Right ventricle myocardium superior (tissue), 1 donor: ENCODE measurements at regions not wholly inside any gene's neighbourhood (a gene's known extent, or its start where the extent isn't known, plus 50 kb on each side); places are given as distances from the start of the nearest gene placed in this dataset. TPM values are rescaled to one million over a fixed set of nuclear protein-coding genes. Genes with fewer than 3 reads are reported as not detected.

Source experiments
- ATAC-seq: fragments of 200-7000 bp; cut with Tn5 transposase; one replicate; pipeline ENCODE4 v1.9.1; 2020; ENCODE audit warnings: mild to moderate bottlenecking; ENCODE audit not compliant: poor library complexity
- DNase-seq: peaks from one replicate; pipeline ENCODE4 v3.0.0-alpha.2; 2020
- intact Hi-C: fragments of 100-400 bp; cut with DNase I; formaldehyde crosslinking; loops from one replicate; pipeline ENCODE4 v1.11.2; 2022
- microRNA-seq: library from miRNA; unstranded; fragments of <30 nt; microRNA quantifications from one replicate; pipeline ENCODE4 v1.2.0, GENCODE V29; 2020
- donor health status: DM: no; HTN: yes; CAD: no; lungs with severe emphysema.

DNA sequence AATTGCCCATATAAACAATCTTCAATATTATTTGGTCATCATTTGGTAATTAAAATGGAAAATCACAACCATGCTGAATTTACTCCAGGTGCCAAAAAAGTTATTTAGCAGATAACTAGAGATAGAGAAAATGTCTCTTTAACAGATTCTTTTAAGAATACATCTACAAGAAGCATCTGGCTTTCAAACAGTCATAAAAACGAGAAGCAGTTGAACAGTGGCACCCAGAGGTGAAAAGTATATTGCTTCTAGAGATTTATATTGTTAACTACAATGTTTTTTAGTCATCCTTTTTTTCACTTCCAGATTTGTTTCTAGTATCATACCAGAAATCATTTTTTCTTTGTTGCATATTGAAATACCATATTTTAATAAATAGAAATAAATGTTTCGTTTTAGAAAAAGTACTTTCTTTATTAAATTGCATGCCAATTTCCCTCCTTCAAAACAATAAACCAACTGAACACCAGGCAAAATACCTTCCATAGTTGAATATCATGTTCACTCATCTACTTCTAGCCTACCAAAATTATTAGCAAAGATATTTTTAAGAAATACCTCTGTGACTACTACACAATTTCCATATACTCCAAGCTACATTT is 65.4 kb upstream of the HNRNPA3 start:
- peak; percentile 67 for ATAC-seq
- intact Hi-C loops = loop anchor here (10.0 kb wide), 1 partner anchor 1022 kb away; the partner anchor contains the start of genes HOXD8 and HOXD9

DNA sequence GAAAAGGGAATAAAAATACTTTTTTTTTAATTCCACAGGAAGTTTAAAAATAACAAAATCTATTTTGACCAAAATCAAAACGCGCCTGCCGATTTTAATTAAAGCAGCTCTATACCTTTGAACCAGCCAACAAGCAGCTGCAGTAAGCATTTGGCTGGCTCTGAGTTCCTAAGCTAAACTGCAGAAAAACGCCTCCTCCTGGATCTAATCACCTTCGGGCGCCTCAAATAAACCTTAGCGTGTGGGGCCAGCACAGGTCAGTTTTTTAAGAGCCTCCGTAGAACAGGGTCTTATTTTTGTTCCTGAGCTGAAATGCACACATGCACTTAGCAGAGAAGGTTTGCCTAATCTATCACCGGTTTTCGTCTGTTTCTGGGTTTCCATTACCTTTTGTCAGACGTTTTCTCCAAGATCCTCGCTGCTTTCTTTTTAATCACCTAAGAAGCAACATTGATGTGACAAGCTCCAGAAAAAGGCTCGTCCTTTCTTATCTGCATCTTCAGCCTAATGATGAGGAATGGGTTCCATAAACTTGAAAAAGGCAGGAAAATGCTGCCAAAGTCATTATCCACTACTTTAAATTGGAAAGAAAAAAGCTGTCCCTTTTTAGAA is 64.7 kb upstream of the HNRNPA3 start:
- intact Hi-C loops = loop anchor here (10.0 kb wide), 1 partner anchor 1023 kb away; the partner anchor contains the start of genes HOXD8 and HOXD9
- no peak for DNase-seq
- ATAC-seq = no peak

More for the DNA sequence above, 65.4 kb upstream of the HNRNPA3 start:
- DNase-seq = no peak

- ATAC-seq (peak; percentile 92), DNase-seq (peak; percentile 75)
- intact Hi-C loops = loop anchor here (10.0 kb wide), 1 partner anchor 1024 kb away; the partner anchor contains the start of genes HOXD8 and HOXD9
Observed at GRCh38 chr2:177148477-177149154, 64.0 kb upstream of the HNRNPA3 start.

DNA sequence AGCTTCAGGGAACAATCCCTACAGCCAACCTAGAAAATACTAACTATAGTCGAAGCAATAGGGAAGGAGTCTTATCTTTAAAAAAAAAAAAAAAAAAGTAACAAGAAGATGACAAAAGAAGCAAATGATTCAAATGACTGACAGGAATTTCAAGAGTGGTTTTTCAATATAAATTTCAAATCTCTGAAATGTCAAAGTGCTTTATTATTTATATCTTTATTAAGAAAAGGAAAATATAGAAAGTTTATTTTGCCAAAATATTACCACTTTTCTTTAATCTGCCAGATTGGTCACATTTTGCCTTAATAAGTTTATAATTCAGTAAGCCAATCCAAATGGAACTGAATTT is 63.5 kb upstream of the HNRNPA3 start:
- DNase-seq (no peak), ATAC-seq (no peak)
- intact Hi-C loops = loop anchor here (10.0 kb wide), 1 partner anchor 1024 kb away; the partner anchor contains the start of genes HOXD8 and HOXD9

GRCh38 chr2:177153805-177154204 is 58.8 kb upstream of the HNRNPA3 start:
- intact Hi-C loops = loop anchor here (5.0 kb wide), 1 partner anchor 502 kb away; no protein-coding TSS in a partner anchor
- DNase-seq (no peak), ATAC-seq (no peak)

- intact Hi-C loops = loop anchor here (5.0 kb wide), 1 partner anchor 503 kb away; no protein-coding TSS in a partner anchor
- DNase-seq (no peak), ATAC-seq (no peak)
Observed at GRCh38 chr2:177154809-177155208, 57.8 kb upstream of the HNRNPA3 start.

GRCh38 chr2:177155631-177156030 is 57.0 kb upstream of the HNRNPA3 start:
- intact Hi-C loops = no loop called here
- ATAC-seq (no peak), DNase-seq (no peak)

DNA sequence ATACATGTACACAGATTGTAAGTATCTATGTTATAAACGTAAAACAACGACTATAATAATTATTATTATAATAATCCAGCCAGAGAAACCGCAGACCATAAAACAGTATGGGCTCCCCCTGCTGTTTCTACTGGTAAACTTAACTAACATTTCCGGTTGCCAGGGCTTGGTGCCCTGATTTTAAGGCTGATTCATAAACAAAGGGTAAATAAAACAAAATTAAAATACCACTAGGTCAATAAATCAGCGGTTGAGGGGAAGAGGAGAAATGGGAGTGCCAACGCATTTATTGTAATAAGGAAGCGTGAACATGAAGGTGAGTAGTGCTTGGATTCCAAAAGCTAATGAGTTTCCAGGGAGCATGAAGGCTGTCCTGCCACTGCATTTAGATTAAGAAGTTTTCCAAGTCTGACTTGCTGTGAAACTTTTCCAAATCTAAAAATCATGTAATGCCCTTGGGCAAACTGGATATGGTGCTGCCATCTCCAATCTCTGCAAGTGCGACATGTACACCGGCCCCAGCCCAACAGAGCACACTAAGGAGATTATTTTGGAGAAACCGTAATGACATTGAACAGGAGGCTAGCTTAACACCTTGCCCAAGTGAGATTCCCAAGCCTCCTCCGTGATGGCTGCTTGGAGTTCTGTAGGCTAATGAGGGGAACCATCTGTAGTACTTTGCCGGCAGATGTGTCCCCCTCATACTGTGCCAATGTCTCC is 50.7 kb upstream of the HNRNPA3 start:
- intact Hi-C loops = loop anchor here (10.0 kb wide), 2 partner anchors 133 to 603 kb away; no protein-coding TSS in a partner anchor
- ATAC-seq (no peak), DNase-seq (no peak)

Small RNAs in the stretch of these regions (microRNA-seq; reads per million reads assigned to microRNA genes)
- not detected for gene MIR1246
